Stimulated activated CD4-positive, alpha-beta T cell treated with anti-CD3 and anti-CD28 coated beads, Interleukin-4, amount 100 ng/mL, for 24 hours (primary cell): ENCODE measurements at regions not wholly inside any gene's neighbourhood (a gene's known extent, or its start where the extent isn't known, plus 50 kb on each side); places are given as distances from the start of the nearest gene placed in this dataset.
"Not testable (repeated sequence)": the region's sequence is repeated elsewhere in the genome, so short reads cannot be mapped to it uniquely, and the experiment has no call there.

Experiments used
- DNase-seq: peaks from one replicate; pipeline ENCODE4 v3.0.0-alpha.2; 2020

DNA sequence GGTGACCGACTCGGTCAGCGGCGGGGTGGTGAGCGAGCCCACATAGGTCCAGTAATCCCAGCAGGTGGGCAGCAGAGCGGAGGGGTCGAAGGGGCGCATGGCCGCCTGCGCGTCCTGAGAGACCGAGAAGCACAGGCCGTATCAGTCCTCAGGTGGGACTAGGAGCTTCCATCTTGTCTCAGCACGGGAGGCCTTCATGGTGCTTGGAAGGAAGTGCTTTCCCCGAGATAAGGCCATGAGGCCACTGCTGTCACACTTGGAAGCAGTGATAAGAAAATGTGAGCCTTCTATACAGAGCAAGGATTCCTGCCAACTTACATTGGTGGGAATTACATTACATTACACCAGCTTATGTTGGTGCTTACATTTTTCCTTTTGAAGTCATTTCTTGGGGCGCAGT is 62.6 kb upstream of the METTL9 start:
- not testable (repeated sequence) for DNase-seq

DNA sequence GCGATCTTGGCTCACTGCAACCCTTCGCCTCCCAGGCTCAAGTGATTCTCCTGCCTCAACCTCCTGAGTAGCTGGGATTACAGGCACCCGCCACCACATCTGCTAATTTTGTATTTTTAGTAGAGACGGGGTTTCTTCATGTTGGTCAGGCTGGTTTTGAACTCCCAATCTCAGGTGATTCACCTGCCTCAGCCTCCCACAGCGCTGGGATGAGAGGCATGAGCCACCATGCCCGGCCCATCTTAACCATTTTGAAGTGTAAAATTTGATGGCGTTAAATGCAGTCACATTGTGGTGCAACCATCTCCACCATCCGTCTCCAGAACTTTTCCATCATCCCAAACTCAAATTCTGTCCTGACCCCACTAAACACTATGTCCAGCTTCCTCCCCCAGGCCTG is 61.8 kb upstream of the METTL9 start:
- not testable (repeated sequence) for DNase-seq

DNA sequence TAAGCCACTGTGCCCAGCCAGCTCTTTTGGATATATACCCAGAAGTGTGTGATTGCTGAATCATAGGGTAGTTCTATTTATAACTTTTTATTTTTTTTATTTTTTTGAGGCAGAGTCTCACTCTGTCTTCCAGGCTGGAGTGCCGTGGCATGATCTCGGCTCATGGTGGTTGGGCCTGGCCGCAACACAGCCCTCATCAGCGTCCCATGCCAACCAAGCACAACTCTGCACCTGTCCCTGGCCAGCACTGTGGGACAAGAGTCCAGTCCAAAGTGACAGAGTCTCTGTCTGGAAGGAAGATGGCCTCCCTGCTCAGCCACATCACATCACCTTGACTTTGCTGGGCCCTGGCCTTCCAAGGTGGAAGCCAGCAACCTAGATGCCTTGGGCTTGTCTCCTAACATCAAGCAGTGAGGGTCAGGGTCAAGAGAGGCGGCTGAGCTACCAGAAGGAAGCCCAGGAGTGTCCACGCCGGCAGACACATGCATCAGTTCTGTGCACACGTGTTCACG is 60.2 kb upstream of the METTL9 start:
- DNase-seq: not testable (repeated sequence)

DNA sequence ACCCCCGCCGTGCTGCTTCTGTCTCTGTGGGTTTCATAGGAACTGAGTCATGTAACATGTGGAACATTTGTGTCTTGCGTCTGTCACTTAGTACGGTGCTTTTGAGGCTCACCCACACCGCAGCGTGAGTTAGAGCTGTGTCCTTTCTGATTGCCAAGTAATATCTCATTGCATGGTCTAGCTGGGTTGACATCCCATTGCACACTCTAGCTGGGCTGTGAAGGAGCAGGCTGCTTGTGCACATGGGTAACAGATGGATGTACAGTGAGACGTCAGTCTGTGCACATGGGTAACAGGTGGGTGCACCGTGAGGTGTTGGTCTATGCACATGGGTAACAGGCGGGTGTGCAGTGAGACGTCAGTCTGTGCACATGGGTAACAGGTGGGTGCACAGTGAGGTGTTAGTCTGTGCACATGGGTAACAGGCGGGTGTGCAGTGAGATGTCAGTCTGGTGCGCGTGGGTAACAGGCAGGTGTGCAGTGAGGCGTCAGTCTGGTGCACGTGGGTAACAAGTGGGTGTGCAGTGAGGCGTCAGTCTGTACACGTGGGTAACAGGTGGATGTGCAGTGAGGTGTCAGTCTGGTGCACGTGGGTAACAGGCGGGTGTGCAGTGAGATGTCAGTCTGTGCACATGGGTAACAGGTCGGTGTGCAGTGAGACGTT is 58.5 kb upstream of the METTL9 start:
- peak; percentile 79 for DNase-seq

DNA sequence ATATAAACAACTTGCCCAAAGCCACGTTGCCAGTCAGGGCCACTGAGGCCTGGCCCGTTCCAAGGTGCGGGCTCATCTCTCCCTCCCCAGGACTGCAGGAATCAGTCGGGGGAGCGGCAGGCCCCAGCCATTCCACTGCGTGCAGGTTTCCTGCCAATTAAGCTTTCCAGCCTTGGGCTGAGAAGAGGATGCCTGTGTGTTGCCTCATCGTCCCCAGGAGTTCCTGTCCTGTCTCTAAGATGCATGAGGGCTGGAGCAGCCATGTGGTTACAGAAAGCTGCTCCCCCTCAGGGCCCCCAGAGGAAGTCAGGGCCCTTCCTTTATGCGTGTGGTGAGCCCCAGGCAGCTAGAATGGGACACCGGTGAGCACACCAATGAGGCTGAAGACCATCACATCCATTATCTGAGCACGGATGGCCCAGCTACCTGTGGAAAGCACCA is 57.7 kb upstream of the METTL9 start:
- DNase-seq: not testable (repeated sequence)

DNA sequence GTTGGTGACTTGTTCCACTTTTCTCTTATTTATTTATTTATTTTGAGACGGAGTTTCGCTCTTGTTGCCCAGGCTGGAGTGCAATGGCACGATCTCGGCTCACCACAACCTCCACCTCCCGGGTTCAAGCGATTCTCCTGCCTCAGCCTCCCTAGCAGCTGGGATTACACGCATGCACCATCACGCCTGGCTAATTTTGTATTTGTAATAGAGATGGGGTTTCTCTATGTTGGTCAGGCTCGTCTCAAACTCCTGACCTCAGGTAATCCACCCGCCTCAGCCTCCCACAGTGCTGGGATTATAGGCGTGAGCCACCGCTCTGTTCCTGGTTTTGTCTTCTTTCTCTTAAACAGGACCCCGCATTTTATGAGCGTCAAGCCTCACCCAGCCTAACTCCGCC is 57.3 kb upstream of the METTL9 start:
- DNase-seq: not testable (repeated sequence)

DNA sequence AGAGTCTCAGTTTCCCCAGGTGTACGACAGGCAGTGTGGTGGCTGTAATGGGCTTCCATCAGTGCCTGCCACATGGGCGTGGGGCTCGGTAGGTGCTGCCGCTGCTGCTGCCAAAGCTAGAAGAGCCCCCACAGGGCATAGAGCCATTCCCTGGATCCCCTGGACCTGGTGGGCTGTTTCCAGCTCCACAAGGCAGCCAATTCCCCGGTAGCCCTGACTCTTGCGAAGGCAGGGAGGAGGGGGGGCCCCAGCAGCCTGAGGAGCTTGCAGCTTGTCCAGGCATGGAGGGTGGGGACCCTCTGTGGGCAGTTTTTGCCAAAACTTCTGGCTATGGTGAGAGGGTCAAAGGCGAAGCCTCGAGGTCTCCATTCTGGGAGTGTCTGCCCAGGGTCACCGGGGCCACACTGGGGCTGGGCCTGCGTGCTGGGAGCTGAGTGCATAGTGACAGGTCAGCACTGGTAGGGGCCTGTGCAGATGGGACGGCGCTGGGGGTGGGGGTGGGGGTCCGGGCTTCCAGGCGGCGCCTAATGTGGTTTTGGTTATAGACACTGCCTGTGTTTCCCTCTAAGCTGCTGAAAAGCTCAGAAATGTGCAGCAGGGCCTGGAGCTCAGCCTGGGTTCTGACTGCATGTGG is 56.8 kb upstream of the METTL9 start:
- DNase-seq: not testable (repeated sequence)

DNA sequence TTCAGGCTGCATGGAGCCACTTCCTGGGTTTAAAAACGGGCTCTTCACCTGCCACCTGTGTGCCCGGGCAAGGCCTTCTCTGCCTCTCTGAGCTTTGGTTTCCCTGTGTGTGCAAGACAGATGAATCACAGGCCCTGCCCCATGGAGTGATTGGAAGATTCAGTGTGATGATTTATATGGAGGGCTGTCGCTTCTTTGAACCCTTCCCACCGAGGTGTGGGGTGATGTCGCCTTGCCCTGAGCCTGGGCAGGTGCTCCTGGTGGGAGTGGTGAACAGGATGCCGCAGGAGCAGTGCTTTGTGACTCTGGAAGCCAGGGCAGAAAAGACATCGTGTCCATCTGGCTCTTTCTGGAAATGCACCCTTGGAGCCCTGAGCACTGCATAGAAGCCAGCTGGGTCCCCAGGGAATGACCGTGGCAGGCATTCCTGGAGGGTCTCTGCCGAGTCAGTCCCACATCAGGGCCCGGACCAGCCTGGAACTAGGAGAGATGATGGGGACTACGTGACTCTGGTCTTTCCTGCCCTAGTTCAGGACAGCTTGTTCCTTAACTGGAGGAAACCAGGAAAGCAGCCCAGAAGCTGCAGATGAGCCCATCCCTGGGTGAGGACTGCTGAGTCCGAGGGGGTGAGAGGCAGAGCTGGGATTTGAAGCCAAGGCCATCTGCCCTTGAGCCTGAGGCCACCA is 56.1 kb upstream of the METTL9 start:
- not testable (repeated sequence) for DNase-seq

DNA sequence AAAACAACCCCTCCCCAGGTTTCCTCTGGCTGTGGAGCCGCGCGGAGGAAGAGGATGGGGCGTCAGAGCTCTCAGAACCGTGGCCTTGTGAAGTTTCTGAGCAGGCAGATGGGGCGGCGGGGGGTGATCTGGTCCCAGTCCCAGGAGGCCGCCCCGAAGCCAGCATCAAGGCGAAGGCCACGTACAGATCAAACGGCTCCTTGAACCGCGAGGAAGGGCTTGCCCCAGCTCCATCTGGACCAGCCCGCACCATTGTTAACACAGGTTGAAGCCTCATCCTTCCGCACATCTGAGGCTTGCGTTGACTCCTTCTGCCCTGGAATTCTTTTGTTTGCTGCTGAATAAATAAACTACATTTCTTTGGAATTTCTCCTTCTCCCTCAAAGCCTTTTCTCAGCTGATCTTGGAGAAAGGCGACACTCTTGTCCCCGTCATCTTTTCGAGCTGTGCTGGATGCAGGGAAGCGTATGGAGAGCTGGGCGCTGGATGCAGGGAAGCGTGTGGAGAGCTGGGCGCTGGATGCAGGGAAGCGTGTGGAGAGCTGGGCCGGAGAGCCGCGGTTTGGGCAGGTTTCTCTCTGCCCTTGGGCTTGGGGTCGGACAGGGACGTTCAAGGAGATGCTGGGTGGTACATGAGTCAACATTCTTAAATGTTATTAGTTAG is 53.6 kb upstream of the METTL9 start:
- not testable (repeated sequence) for DNase-seq

DNA sequence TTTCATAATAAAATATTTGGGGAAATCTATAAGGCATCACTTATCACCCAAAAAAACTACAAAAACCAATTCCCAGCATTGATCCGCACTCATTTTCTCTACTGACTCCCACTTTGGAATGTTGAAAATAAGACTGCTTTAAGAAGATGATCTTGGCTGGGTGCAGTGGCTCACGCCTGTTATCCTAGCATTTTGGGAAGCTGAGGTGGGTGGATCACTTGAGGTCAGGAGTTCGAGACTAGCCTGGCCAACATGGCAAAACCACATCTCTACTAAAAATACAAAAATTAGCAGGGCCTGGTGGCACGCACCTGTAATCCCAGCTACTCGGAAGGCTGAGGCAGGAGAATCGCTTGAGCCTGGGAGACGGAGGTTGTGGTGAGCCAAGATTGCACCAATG is 50.0 kb upstream of the METTL9 start:
- not testable (repeated sequence) for DNase-seq
